SK-N-MC (cell line): ENCODE measurements at regions not wholly inside any gene's neighbourhood (a gene's known extent, or its start where the extent isn't known, plus 50 kb on each side); places are given as distances from the start of the nearest gene placed in this dataset.

Experiments
- DNase-seq: peaks from one replicate; pipeline ENCODE4 v3.0.0-alpha.2; 2011; ENCODE audit warnings: low read depth, low spot score
- H3K27ac ChIP-seq: fragments of 200-600 bp; sonication (generic); 2 replicates; pipeline ENCODE4 v1.5.1; 2016; ENCODE audit warnings: mixed run types
- H3K36me3 ChIP-seq: fragments of 200-600 bp; sonication (generic); 2 replicates; pipeline ENCODE4 v1.6.1; 2017; ENCODE audit warnings: antibody characterized with exemption, low read length, mixed read lengths; ENCODE audit not compliant: insufficient read depth
- H3K4me3 ChIP-seq: fragments of 200-600 bp; sonication (generic); 2 replicates; pipeline ENCODE4 v1.5.1; 2016
- H3K9ac ChIP-seq: fragments of 200-600 bp; sonication (generic); 2 replicates; pipeline ENCODE4 v1.8.0; 2017; ENCODE audit warnings: mixed run types, mixed read lengths; ENCODE audit not compliant: insufficient read length
- H3K9me3 ChIP-seq: fragments of 200-600 bp; sonication (generic); 2 replicates; pipeline ENCODE4 v1.6.1; 2017; ENCODE audit warnings: low read depth, mild to moderate bottlenecking, antibody characterized with exemption, low read length, moderate library complexity, mixed read lengths
- EZH2 ChIP-seq: fragments of 200-600 bp; sonication (generic); IDR thresholded peaks from one replicate; pipeline ENCODE4 v1.6.1; 2017; ENCODE audit warnings: antibody characterized with exemption
- FOXP2 ChIP-seq: optimal IDR thresholded peaks from 2 replicates; pipeline ENCODE3; 2011; ENCODE audit warnings: mild to moderate bottlenecking, moderate library complexity; ENCODE audit not compliant: insufficient read depth; ENCODE audit errors: extremely low read length, control extremely low read depth
- POLR2AphosphoS5 ChIP-seq: IDR thresholded peaks from 2 replicates; pipeline ENCODE4 v1.6.1; 2012; ENCODE audit warnings: mild to moderate bottlenecking, low read depth, low read length, borderline replicate concordance

DNA sequence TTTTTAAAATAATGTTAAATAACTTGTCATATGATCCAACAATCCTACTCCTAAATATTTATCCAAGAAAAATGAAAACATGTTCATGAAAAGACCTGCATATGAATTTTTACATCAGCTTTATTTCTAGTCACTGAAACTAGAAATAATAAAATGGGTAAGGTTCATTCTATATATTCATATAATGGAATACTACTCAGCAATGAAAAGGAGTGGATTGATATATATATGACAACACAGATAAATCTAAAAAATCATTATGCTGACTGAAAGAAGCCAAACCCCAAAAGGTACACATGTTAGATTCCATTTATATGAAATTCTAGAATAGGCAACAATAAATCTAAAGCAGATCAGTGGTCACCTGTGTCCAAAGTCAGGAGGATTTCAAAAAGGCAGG lies 84.9 kb upstream of the PCBD1 start:
- no peak overlapping the region for H3K27ac ChIP-seq
- H3K36me3 ChIP-seq: no peaks in the 10 kb centered on the region
- DNase-seq: no peak
- no peaks in the 10 kb centered on the region for H3K9me3 ChIP-seq
- H3K9ac ChIP-seq: no peak overlapping the region
- TF ChIP-seq EZH2: no peak
- TF ChIP-seq FOXP2: no peak
- no peak for TF ChIP-seq POLR2AphosphoS5
- H3K4me3 ChIP-seq: no peak overlapping the region

DNA sequence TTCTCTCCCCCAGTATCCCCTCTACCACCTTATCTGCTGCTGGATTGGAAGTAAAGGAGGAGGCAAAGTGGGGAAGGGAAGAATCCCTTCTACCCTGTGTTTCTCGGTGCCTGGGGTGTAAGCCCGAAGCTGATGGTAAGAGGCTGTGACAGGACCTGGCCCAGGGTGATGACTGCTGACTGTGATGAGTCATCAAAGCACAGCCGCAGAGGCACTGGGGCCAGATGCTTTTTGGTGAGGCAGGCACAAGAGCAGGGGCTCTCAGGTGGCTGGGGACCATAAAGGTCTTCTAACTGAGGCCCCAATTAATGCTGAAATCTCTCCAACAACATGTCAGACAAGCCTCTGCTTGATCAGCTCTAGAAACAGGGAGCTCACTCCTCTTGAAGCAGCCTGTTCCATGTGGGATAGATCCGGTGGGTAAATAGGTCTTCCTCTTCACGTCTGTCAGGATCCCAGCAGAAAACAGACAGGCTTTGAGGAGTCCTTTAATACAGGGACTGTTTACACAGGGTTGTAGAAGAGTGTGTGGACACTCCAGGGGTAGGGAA lies 86.1 kb upstream of the PCBD1 start:
- Histone ChIP-seq H3K36me3 (no peaks in the 10 kb centered on the region), H3K27ac (no peak overlapping the region), H3K9me3 (no peaks in the 10 kb centered on the region), H3K4me3 (no peak overlapping the region), H3K9ac (no peak overlapping the region)
- TF ChIP-seq FOXP2: no peak
- no peak for TF ChIP-seq POLR2AphosphoS5
- TF ChIP-seq EZH2: no peak
- DNase-seq: no peak

DNA sequence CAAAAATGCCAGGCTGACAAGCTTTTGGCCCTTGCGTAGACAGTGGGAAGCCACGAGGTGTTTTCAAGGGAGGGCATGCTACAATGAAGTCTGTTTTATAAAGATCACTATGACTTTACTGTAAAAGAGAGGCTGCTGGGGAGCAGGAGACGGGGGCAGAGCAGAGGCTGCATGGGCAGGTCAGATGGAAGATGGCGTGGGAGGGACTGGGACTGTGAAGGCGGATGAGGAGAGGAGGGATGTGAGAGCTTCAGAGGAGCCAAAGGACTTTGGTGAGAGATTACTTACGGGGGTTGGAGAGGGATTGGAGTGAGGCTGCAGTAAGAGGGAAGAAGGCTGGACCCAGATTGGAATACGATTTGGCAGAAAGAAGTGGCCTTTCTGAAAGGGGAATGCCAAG lies 86.6 kb upstream of the PCBD1 start:
- Histone ChIP-seq H3K36me3 (no peaks in the 10 kb centered on the region), H3K9ac (no peak overlapping the region), H3K4me3 (no peak overlapping the region), H3K9me3 (no peaks in the 10 kb centered on the region), H3K27ac (no peak overlapping the region)
- TF ChIP-seq POLR2AphosphoS5 (no peak), EZH2 (no peak), FOXP2 (no peak)
- no peak for DNase-seq

DNA sequence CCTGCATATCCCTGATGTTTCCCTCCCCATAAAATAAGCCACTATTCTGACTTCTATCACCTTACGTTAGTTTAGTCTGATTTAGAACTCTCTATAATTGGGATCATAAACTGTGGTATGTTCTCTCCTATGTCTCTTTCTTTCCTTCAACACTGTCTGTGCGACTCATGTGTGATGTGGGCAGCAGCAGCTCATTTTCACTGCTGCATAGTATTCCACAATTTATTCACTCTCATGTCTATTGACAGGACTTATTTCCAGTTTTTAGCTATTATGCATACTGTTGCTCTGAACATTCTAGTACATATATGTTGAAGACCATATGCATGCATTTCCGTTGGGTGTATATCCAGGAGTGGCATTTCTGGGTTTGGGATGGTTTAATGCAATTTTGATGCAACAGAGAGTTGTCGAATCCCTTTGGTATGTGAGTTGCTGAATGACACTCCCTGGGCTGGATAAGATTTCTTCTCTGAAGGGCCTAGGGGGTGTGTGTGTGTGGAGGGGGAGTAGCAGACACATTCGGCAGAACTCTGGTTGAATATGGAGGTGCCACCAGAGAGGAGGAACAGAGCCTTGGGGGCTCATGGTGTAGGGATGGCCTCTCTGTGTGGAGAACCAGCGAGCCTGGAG lies 87.8 kb upstream of the PCBD1 start:
- DNase-seq: no peak
- H3K4me3 ChIP-seq: no peak overlapping the region
- no peak overlapping the region for H3K27ac ChIP-seq
- H3K36me3 ChIP-seq: no peaks in the 10 kb centered on the region
- TF ChIP-seq FOXP2 (no peak), POLR2AphosphoS5 (no peak), EZH2 (no peak)
- no peaks in the 10 kb centered on the region for H3K9me3 ChIP-seq
- H3K9ac ChIP-seq: no peak overlapping the region

DNA sequence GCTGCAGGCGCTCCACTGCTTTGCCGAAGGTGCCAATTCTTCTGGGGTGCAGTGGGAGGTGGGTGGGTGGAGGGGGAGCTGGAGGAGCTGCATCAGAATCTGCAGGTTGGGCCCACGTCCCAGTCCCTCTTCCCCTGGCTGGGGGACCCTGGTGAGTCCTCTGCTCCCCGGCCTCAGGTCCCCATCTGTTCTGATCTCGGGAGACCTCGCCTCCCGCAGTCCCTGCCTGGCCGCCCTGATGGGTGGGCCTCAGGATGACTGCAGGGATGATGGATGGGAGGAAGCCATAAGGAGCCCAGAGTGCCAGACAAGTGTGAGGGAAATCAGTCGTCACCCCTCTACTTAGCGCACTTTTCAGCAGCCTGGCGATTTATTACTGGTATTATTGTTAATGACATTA lies 89.3 kb upstream of the PCBD1 start:
- no peak overlapping the region for H3K9ac ChIP-seq
- no peak for DNase-seq
- no peak overlapping the region for H3K4me3 ChIP-seq
- no peaks in the 10 kb centered on the region for H3K36me3 ChIP-seq
- H3K9me3 ChIP-seq: no peaks in the 10 kb centered on the region
- TF ChIP-seq FOXP2 (no peak), POLR2AphosphoS5 (no peak), EZH2 (no peak)
- H3K27ac ChIP-seq: no peak overlapping the region

DNA sequence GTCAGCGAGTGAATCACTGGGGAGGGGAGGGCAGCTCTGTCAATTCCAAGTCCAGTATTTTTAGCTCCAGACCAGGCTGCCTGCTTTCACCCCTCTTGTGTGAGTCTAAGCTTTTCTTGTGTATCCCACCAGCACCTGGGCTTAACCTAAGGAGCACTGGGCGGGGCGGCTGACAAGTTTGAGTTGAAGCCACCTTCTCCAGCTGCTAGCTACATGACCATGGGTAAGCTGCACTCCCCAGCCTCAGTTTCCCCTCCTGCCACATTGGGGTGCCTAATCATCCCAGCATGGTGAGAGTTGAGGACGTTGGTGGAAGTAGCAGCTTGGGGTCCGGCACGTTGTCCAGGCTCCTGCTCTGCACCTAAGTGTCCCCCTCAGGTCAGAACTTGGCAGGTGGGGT lies 89.8 kb upstream of the PCBD1 start:
- Histone ChIP-seq H3K27ac (no peak overlapping the region), H3K9ac (no peak overlapping the region), H3K4me3 (no peak overlapping the region), H3K9me3 (no peaks in the 10 kb centered on the region), H3K36me3 (no peaks in the 10 kb centered on the region)
- TF ChIP-seq FOXP2 (no peak), EZH2 (no peak), POLR2AphosphoS5 (no peak)
- DNase-seq: no peak

DNA sequence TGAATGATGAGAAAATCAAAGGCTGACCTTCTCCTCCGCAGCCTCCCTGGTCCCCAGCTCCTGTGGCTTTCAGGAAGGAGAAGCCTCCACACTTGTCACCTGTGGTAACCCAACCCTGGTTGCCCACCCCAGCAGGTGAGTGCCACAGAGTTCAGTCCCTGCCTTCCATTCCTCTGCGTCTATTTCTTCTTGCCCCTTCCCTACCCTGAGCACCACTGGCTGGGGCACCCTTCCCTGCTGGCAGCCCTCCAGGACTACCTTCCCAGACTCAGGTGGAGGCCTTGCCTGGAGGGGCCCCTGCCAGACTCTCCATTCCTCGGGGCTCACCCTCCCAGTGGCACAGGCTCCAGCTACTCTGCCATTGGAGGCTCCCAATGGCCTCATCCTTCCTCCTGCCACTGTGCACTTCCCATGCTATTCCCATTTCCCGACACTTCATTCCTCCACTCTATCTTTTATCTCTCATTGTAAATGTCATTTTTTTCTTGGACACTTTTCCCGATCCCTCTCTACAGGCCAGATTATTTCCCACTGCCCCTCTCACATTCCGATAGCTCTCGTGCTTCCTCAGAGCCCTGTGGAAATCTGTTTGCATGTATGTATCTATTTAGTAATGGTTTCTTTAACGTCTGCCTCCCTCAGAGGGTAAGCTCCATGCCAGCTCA lies 90.6 kb upstream of the PCBD1 start:
- H3K9ac ChIP-seq: no peak overlapping the region
- H3K36me3 ChIP-seq: no peaks in the 10 kb centered on the region
- no peaks in the 10 kb centered on the region for H3K9me3 ChIP-seq
- H3K4me3 ChIP-seq: no peak overlapping the region
- TF ChIP-seq POLR2AphosphoS5: no peak
- no peak for TF ChIP-seq FOXP2
- TF ChIP-seq EZH2: no peak
- no peak for DNase-seq
- no peak overlapping the region for H3K27ac ChIP-seq

DNA sequence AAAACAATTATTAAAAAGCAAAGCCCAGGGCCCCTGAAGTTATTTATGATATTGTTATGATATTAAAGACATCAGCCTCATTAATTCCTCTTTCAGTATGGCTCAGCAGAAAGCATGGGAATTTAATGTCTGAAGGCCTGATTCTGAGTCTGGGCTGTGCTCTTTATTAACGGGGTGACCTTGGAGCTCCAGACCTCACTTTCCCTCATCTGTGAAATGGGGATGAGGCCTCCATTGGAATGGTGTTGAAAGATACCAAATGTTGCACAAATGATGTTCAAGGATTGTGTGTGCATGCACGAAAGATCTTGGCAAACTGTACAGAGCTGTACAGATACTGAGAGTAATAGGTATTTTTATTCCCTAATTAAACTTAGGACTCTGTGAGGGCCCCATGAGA lies 92.3 kb upstream of the PCBD1 start:
- H3K36me3 ChIP-seq: no peaks in the 10 kb centered on the region
- TF ChIP-seq EZH2 (no peak), POLR2AphosphoS5 (no peak), FOXP2 (no peak)
- H3K27ac ChIP-seq: no peak overlapping the region
- no peak for DNase-seq
- no peak overlapping the region for H3K9ac ChIP-seq
- H3K4me3 ChIP-seq: no peak overlapping the region
- H3K9me3 ChIP-seq: no peaks in the 10 kb centered on the region
